NCI-H2171 (cell line): ENCODE measurements at regions not wholly inside any gene's neighbourhood (a gene's known extent, or its start where the extent isn't known, plus 50 kb on each side); places are given as distances from the start of the nearest gene placed in this dataset.

Experiments used
- DNase-seq: peaks from one replicate; lab custom pipeline; 2025; lab: John Stamatoyannopoulos, UW

DNA sequence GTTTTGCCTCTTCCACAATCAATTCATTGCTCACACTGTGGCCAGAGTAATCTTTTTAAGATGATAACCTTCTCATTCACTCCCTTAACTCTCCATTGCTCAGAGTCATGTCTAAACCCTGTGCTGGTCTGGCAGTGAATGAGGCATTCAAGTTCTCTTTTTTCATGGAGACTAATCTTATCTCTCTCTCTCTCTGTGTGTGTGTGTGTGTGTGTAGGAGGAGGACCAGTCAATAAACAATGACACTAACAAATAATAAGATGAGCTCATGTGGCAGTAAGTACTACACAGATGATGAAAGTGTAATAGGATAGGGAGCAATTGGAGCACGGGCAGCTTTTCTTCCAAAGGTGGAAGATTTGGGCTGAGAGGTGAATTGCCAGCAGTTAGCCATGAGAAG is 122.0 kb upstream of the B3GALT2 start:
- DNase-seq, result no peak

DNA sequence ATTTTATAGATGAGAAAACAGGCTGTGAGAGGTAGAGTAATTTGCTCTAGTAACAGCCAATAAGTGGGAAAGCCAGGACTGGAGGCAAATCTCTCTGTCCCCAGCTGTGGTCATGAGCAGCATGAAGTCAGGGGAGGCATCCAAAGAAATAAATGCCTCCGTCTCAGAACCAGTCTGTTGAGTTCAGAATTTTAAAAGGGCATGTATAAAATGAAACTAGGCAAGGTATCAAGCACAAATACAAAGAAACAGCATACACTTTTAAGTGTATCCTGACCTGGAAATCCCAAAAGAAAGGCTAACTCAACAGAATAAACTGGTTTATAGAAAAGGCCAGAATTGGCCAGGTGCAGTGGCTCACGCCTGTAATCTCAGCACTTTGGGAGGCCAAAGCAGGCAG is 120.0 kb upstream of the B3GALT2 start:
- no peak for DNase-seq
